Testis (tissue), 2 donors: ENCODE measurements at regions not wholly inside any gene's neighbourhood (a gene's known extent, or its start where the extent isn't known, plus 50 kb on each side); places are given as distances from the start of the nearest gene placed in this dataset.

Experiments used
- DNase-seq: peaks from one replicate; pipeline ENCODE4 v3.0.0-alpha.2; 2019
- H3K27ac ChIP-seq, 2 donors: fragments of 200-600 bp; sonication (generic); one replicate each; pipeline ENCODE4 v1.5.1; 2019
- H3K27me3 ChIP-seq: fragments of 200-600 bp; sonication (generic); one replicate; pipeline ENCODE4 v1.5.1; 2019
- H3K36me3 ChIP-seq: fragments of 200-600 bp; sonication (generic); one replicate; pipeline ENCODE4 v1.5.1; 2017; ENCODE audit warnings: low read depth; ENCODE audit errors: missing control alignments
- H3K4me1 ChIP-seq: fragments of 200-600 bp; sonication (generic); one replicate; pipeline ENCODE4 v1.5.1; 2019
- H3K4me3 ChIP-seq, 2 donors: fragments of 200-600 bp; sonication (generic); one replicate each; pipeline ENCODE4 v1.5.1; 2017 to 2019
- H3K9me3 ChIP-seq: fragments of 200-600 bp; sonication (generic); one replicate; pipeline ENCODE4 v1.5.1; 2017
- POLR2A ChIP-seq: fragments of 450-650 bp; IDR thresholded peaks from one replicate; pipeline ENCODE4 v1.6.1; 2017; ENCODE audit warnings: antibody characterized with exemption, mild to moderate bottlenecking, moderate library complexity
- WGBS, 2 donors: methylation state at CpG; one replicate each; pipeline ENCODE4 v1.1.5; 2018; 5-methylcytosine and 5-hydroxymethylcytosine counted together
- intact Hi-C: fragments of 100-400 bp; cut with DNase I; formaldehyde crosslinking; loops from one replicate; pipeline ENCODE4 v1.15.1; 2023; ENCODE audit warnings: low total_unique reads
- TF ChIP-seq, protein P1 (sequence below), 3 experiments: fragments of 450-650 bp in 2 of 3; fragments of 200-600 bp in 1 of 3; sonication (generic) in 1 of 3; IDR thresholded peaks; one replicate each; pipeline ENCODE4 v1.5.1; 2016 to 2019; ENCODE audit warnings: antibody characterized with exemption in 3 of 3, mild to moderate bottlenecking in 2 of 3, moderate library complexity in 1 of 3

DNA sequence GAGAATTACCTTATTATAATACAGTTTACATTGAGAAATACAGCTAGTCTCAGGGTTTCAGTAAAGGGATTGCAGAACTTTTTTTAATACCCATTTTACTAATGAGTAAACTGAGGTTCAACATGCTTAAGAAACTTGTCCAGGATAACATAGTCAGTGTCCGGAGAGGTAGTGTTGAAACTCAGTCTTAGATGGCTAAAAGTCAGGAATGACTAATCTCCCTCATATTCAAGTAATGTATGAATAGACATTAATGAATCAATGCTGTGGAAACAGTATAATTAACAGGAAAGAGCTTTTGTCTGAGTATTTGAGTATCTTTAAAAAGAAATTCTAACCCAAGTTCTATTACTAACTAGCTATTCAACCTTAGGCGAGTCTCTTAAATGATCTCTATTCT, 397.6 kb downstream of the PLA2G4A start:
- intact Hi-C loops: no loop called here
- Histone ChIP-seq H3K4me3 (no peak overlapping the region), H3K4me1 (no peaks in the 10 kb centered on the region), H3K9me3 (no peaks in the 10 kb centered on the region), H3K27me3 (no peaks in the 10 kb centered on the region), H3K36me3 (no peaks in the 10 kb centered on the region), H3K27ac (no peak overlapping the region)
- no peak for TF ChIP-seq POLR2A
- TF ChIP-seq, protein P1, sequence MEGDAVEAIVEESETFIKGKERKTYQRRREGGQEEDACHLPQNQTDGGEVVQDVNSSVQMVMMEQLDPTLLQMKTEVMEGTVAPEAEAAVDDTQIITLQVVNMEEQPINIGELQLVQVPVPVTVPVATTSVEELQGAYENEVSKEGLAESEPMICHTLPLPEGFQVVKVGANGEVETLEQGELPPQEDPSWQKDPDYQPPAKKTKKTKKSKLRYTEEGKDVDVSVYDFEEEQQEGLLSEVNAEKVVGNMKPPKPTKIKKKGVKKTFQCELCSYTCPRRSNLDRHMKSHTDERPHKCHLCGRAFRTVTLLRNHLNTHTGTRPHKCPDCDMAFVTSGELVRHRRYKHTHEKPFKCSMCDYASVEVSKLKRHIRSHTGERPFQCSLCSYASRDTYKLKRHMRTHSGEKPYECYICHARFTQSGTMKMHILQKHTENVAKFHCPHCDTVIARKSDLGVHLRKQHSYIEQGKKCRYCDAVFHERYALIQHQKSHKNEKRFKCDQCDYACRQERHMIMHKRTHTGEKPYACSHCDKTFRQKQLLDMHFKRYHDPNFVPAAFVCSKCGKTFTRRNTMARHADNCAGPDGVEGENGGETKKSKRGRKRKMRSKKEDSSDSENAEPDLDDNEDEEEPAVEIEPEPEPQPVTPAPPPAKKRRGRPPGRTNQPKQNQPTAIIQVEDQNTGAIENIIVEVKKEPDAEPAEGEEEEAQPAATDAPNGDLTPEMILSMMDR (IDR thresholded peaks at IDR 0.05): no peak
- 86 to 98% methylated on average over 2 of the region's 2 CpGs for WGBS, 2 donors
- DNase-seq: no peak

DNA sequence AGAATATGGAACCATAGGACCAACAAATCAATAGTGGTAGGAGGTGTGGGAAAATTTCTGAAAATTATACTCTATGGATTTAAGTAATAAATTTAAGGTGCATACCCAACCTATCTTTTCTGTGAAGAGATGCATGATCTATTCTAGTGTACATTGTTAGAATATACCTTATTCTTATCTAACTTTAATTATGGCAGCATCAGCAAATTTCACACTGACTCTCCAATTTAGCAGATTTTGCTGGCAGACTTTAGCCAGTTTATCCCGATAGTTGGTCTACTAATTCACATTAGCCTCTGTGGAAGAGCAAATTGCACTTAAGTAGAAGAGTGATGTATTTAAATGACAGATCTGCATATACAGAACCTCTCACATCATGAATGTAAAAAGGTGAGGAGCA, 400.0 kb downstream of the PLA2G4A start:
- DNase-seq: no peak
- no peak for TF ChIP-seq POLR2A
- TF ChIP-seq, protein P1 (IDR thresholded peaks at IDR 0.05): no peak
- Histone ChIP-seq H3K27ac (no peak overlapping the region), H3K27me3 (no peaks in the 10 kb centered on the region), H3K4me1 (no peaks in the 10 kb centered on the region), H3K36me3 (no peaks in the 10 kb centered on the region), H3K9me3 (no peaks in the 10 kb centered on the region), H3K4me3 (no peak overlapping the region)
- WGBS, 2 donors: 85 to 90% methylated on average over 1 of the region's 1 CpG
- intact Hi-C loops: no loop called here

- no peak for DNase-seq
- intact Hi-C loops: no loop called here
- H3K27me3 ChIP-seq: no peaks in the 10 kb centered on the region
- no peaks in the 10 kb centered on the region for H3K36me3 ChIP-seq
- H3K27ac ChIP-seq: no peak overlapping the region
- no peaks in the 10 kb centered on the region for H3K4me1 ChIP-seq
- TF ChIP-seq POLR2A: no peak
- TF ChIP-seq, protein P1 (IDR thresholded peaks at IDR 0.05): no peak
- H3K4me3 ChIP-seq: no peak overlapping the region
- H3K9me3 ChIP-seq: no peaks in the 10 kb centered on the region
Measured at GRCh38 chr1:187229496-187229895, 400.7 kb downstream of the PLA2G4A start.

- intact Hi-C loops: no loop called here
- no peaks in the 10 kb centered on the region for H3K4me1 ChIP-seq
- H3K36me3 ChIP-seq: no peaks in the 10 kb centered on the region
- TF ChIP-seq, protein P1 (IDR thresholded peaks at IDR 0.05): no peak
- no peak for TF ChIP-seq POLR2A
- H3K9me3 ChIP-seq: no peaks in the 10 kb centered on the region
- H3K4me3 ChIP-seq: no peak overlapping the region
- H3K27ac ChIP-seq: no peak overlapping the region
- DNase-seq: no peak
- no peaks in the 10 kb centered on the region for H3K27me3 ChIP-seq
- WGBS, 2 donors: 20 to 71% methylated on average over 1 of the region's 1 CpG
Measured at GRCh38 chr1:187234706-187235105, 406.0 kb downstream of the PLA2G4A start.

DNA sequence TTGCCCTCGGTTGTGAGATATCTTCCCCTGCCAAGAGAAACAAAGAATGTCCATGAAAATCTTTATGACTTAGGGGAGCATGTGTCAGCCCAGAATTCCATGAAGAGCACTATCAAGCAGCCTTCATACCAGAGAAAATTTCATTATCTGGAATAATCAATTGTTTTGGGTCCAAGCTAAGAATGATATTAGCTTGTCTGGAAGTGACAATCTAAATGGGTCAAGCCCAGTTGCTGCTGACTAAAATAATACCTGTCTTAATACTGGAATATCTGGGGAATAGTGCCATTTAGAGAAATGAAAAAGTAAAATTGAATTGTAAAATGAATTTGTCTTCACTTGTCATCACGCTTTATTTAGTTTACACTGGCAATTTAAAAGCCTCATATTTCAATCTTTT, 407.4 kb downstream of the PLA2G4A start:
- WGBS, 2 donors: 66 to 74% methylated on average over 2 of the region's 2 CpGs
- Histone ChIP-seq H3K9me3 (no peaks in the 10 kb centered on the region), H3K27me3 (no peaks in the 10 kb centered on the region), H3K4me3 (no peak overlapping the region), H3K4me1 (no peaks in the 10 kb centered on the region), H3K27ac (no peak overlapping the region), H3K36me3 (no peaks in the 10 kb centered on the region)
- TF ChIP-seq POLR2A: no peak
- TF ChIP-seq, protein P1 (IDR thresholded peaks at IDR 0.05): no peak
- intact Hi-C loops: no loop called here
- DNase-seq: no peak
